PC-3 (cell line): ENCODE measurements at regions not wholly inside any gene's neighbourhood (a gene's known extent, or its start where the extent isn't known, plus 50 kb on each side); places are given as distances from the start of the nearest gene placed in this dataset.

Experiments used
- ATAC-seq: fragments of 200-7000 bp; cut with Tn5 transposase; 2 replicates; pipeline ENCODE4 v1.9.1; 2020; ENCODE audit warnings: mild to moderate bottlenecking, moderate library complexity
- BruUV-seq: library from RNA; stranded (reverse); fragments of 400-500 nt; replicated peaks from 2 replicates; lab custom pipeline; 2021; lab: Mats Ljungman, UMichigan
- CTCF ChIA-PET: fragments of 300-600 bp; sonication (Branson Sonifier 250); formaldehyde crosslinking; loops from one replicate; lab custom pipeline; 2022; ENCODE audit warnings: antibody characterized with exemption; lab: Charles Lee
- POLR2A ChIA-PET: fragments of 300-600 bp; sonication (Branson Sonifier 250); formaldehyde crosslinking; loops from one replicate; lab custom pipeline; 2022; ENCODE audit warnings: antibody characterized with exemption; ENCODE audit not compliant: unreplicated experiment; lab: Charles Lee
- DNase-seq: peaks from one replicate; pipeline ENCODE4 v3.0.0-alpha.2; 2015
- H2AFZ ChIP-seq: fragments of 300-600 bp; sonication (generic); 2 replicates; pipeline ENCODE4 v1.6.0; 2016; ENCODE audit warnings: antibody characterized with exemption, low read length
- H3F3A ChIP-seq: fragments of 300-600 bp; sonication (generic); one replicate; pipeline ENCODE4 v1.6.0; 2017; ENCODE audit warnings: antibody characterized with exemption, low read length, control low read depth, mild to moderate bottlenecking; ENCODE audit not compliant: unreplicated experiment
- H3K27ac ChIP-seq: fragments of 300-600 bp; sonication (generic); 2 replicates; pipeline ENCODE4 v1.5.1; 2016; ENCODE audit warnings: mild to moderate bottlenecking, low read length
- H3K27me3 ChIP-seq: fragments of 300-600 bp; sonication (generic); 2 replicates; pipeline ENCODE4 v1.6.1; 2016; ENCODE audit warnings: low read length, mixed read lengths
- H3K36me3 ChIP-seq: fragments of 300-600 bp; sonication (generic); 2 replicates; pipeline ENCODE4 v1.6.1; 2016; ENCODE audit warnings: low read depth, mixed run types, low read length, mixed read lengths
- H3K4me1 ChIP-seq: fragments of 300-600 bp; sonication (generic); 2 replicates; pipeline ENCODE4 v1.5.1; 2016; ENCODE audit warnings: low read length; ENCODE audit not compliant: insufficient read depth
- H3K4me2 ChIP-seq: fragments of 300-600 bp; sonication (generic); 2 replicates; pipeline ENCODE4 v1.6.0; 2016; ENCODE audit warnings: low read length
- H3K4me3 ChIP-seq: fragments of 300-600 bp; sonication (generic); 2 replicates; pipeline ENCODE4 v1.5.1; 2016; ENCODE audit warnings: mild to moderate bottlenecking, low read length, mixed read lengths
- H3K79me2 ChIP-seq: fragments of 300-600 bp; sonication (generic); 2 replicates; pipeline ENCODE4 v1.6.1; 2017; ENCODE audit warnings: low read length, mixed read lengths
- H3K9ac ChIP-seq: fragments of 300-600 bp; sonication (generic); 2 replicates; pipeline ENCODE4 v1.6.0; 2016; ENCODE audit warnings: mild to moderate bottlenecking, low read length
- H3K9me2 ChIP-seq: fragments of 300-600 bp; sonication (generic); replicated peaks from 2 replicates; pipeline ENCODE4 v1.6.1; 2016; ENCODE audit warnings: mixed run types, low read length, mixed read lengths
- H3K9me3 ChIP-seq: fragments of 300-600 bp; sonication (generic); 2 replicates; pipeline ENCODE4 v1.6.1; 2016; ENCODE audit warnings: low read length, mixed read lengths
- H4K20me1 ChIP-seq: fragments of 300-600 bp; sonication (generic); 2 replicates; pipeline ENCODE4 v1.6.1; 2016; ENCODE audit warnings: low read length, mixed read lengths
- CTCF ChIP-seq: fragments of 300-600 bp; sonication (generic); conservative IDR thresholded peaks from 2 replicates; pipeline ENCODE4 v1.5.1; 2017; ENCODE audit warnings: antibody characterized with exemption, low read depth, mild to moderate bottlenecking, low read length
- EZH2 ChIP-seq: fragments of 300-600 bp; sonication (generic); IDR thresholded peaks from one replicate; pipeline ENCODE4 v1.6.1; 2017; ENCODE audit warnings: antibody characterized with exemption, mild to moderate bottlenecking, low read length; ENCODE audit not compliant: unreplicated experiment
- EZH2phosphoT487 ChIP-seq: fragments of 300-600 bp; sonication (generic); IDR thresholded peaks from 2 replicates; pipeline ENCODE4 v1.6.1; 2018; ENCODE audit warnings: mild to moderate bottlenecking, antibody characterized with exemption, low read length, borderline replicate concordance
- intact Hi-C: fragments of 100-400 bp; cut with micrococcal nuclease; formaldehyde crosslinking; loops from 2 replicates; pipeline ENCODE4 v1.9.0; 2023

DNA sequence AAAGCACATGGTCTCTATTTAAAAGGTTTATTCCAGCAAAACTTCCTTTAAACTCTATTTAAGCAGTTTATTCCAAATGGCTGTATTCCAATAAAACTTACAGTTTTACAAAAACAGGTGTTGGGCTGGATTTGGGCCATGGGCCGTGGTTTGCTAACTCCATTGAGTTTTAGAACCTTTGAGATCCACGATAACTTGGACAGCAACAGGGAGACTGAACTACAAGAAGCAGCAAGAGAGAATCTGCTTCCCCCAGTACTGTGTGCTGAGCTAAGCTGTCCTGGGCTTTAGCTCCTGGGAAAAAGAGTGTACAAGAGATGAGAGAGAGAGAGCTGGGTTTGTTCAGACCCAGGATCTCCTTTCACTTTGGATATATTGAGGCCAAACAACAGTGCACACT lies 204.0 kb upstream of the CELF2 start:
- H3F3A ChIP-seq: no peaks in the 10 kb centered on the region
- no peaks in the 10 kb centered on the region for H3K36me3 ChIP-seq
- H3K79me2 ChIP-seq: no peaks in the 10 kb centered on the region
- H3K4me3 ChIP-seq: no peak overlapping the region
- no peak overlapping the region for H3K9ac ChIP-seq
- TF ChIP-seq CTCF (no peak), EZH2 (no peak), EZH2phosphoT487 (no peak)
- H3K27ac ChIP-seq: no peak overlapping the region
- H3K4me2 ChIP-seq: no peak overlapping the region
- ChIA-PET CTCF (no interaction called here), POLR2A (no interaction called here)
- DNase-seq: no peak
- no TSS peak for BruUV-seq
- H3K9me3 ChIP-seq: no peaks in the 10 kb centered on the region
- H4K20me1 ChIP-seq: no peaks in the 10 kb centered on the region
- no peak overlapping the region for H2AFZ ChIP-seq
- H3K27me3 ChIP-seq: no peaks in the 10 kb centered on the region
- no peak for ATAC-seq
- intact Hi-C loops: no loop called here
- H3K9me2 ChIP-seq: no peaks in the 10 kb centered on the region
- H3K4me1 ChIP-seq: no peaks in the 10 kb centered on the region

- ATAC-seq (no peak), DNase-seq (no peak)
- no peak for TF ChIP-seq EZH2
- no peak for TF ChIP-seq EZH2phosphoT487
- TF ChIP-seq CTCF: no peak
- Histone ChIP-seq H4K20me1 (no peaks in the 10 kb centered on the region), H3K9ac (no peak overlapping the region), H3K9me3 (no peaks in the 10 kb centered on the region), H3K4me3 (no peak overlapping the region), H3K36me3 (no peaks in the 10 kb centered on the region), H3K9me2 (no peaks in the 10 kb centered on the region), H3K4me2 (no peak overlapping the region), H3K4me1 (no peaks in the 10 kb centered on the region), H2AFZ (no peak overlapping the region), H3K27ac (no peak overlapping the region), H3K27me3 (no peaks in the 10 kb centered on the region), H3K79me2 (no peaks in the 10 kb centered on the region), H3F3A (no peaks in the 10 kb centered on the region)
- ChIA-PET CTCF (no interaction called here), POLR2A (no interaction called here)
- no TSS peak for BruUV-seq
- intact Hi-C loops: no loop called here
Observed at GRCh38 chr10:10814069-10814468, 203.6 kb upstream of the CELF2 start.

DNA sequence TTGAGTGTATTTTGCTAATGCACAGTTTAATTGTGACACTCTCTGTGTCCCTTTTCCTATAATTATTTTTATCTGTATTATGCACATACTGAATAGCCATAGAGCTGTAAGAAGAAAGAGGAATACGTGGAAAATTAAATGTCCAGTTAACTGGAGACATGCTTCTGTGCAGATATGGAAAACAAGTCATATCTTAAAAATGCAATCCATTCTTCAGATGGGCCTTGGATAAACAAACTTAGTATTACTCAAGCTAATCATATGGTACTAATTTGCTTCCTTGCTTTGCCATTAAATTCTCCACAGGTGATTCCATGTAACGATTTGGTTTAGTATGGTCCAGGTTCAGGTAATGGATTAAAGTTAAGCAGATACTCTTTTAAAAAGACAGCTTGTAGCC lies 201.2 kb upstream of the CELF2 start:
- intact Hi-C loops: no loop called here
- H3K79me2 ChIP-seq: no peaks in the 10 kb centered on the region
- H4K20me1 ChIP-seq: no peaks in the 10 kb centered on the region
- no peak overlapping the region for H3K4me2 ChIP-seq
- H3K27me3 ChIP-seq: no peaks in the 10 kb centered on the region
- ATAC-seq (no peak), DNase-seq (no peak)
- no peaks in the 10 kb centered on the region for H3F3A ChIP-seq
- no peaks in the 10 kb centered on the region for H3K36me3 ChIP-seq
- CTCF ChIA-PET: no interaction called here
- no peak overlapping the region for H2AFZ ChIP-seq
- no peak overlapping the region for H3K9ac ChIP-seq
- no TSS peak for BruUV-seq
- no peak overlapping the region for H3K4me3 ChIP-seq
- no peaks in the 10 kb centered on the region for H3K9me3 ChIP-seq
- no peak overlapping the region for H3K27ac ChIP-seq
- H3K4me1 ChIP-seq: no peaks in the 10 kb centered on the region
- no peak for TF ChIP-seq CTCF
- no peak for TF ChIP-seq EZH2
- no peak for TF ChIP-seq EZH2phosphoT487
- no peaks in the 10 kb centered on the region for H3K9me2 ChIP-seq
- POLR2A ChIA-PET: no interaction called here
